ENCODE measurements at regions not wholly inside any gene's neighbourhood (a gene's known extent, or its start where the extent isn't known, plus 50 kb on each side); places are given as distances from the start of the nearest gene placed in this dataset.

GRCh38 chr2:107132746-107133145 lies 246.8 kb upstream of the ST6GAL2 start:
- DNase-seq (ENCODE audit: extremely low read depth in 1 of 4, low spot score in 3 of 4) (no peak), FAIRE-seq (no peak), ATAC-seq (no peak)
- Histone ChIP-seq H3K4me2 (ENCODE audit: insufficient read depth, low read length) (no peak overlapping the region), H3K9ac (ENCODE audit: insufficient read depth in 1 of 2, low read depth in 2 of 2, low read length in 2 of 2) (no peak overlapping the region), H3K9me3 (replicated peaks; ENCODE audit: control insufficient read depth, insufficient read depth, low read depth, low read length) (no peaks in the 10 kb centered on the region), H3K27ac (ENCODE audit: extremely low read depth, low read depth, low read length) (no peak overlapping the region), H3K27me3 (ENCODE audit: control insufficient read depth in 2 of 2, insufficient read depth in 2 of 2, low read length in 2 of 2) (no peaks in the 10 kb centered on the region), H3K4me3 (no peak overlapping the region), H3K79me2 (ENCODE audit: control insufficient read depth, insufficient read depth, low read length) (no peaks in the 10 kb centered on the region), H3K9me1 (ENCODE audit: control insufficient read depth, insufficient read depth, low read length) (no peaks in the 10 kb centered on the region), H2AFZ (ENCODE audit: low read depth, low read length) (no peak overlapping the region), H3K4me1 (replicated peaks in 1 of 2; ENCODE audit: control insufficient read depth in 2 of 2, insufficient read depth in 2 of 2, low read length in 2 of 2) (no peaks in the 10 kb centered on the region), H3K36me3 (ENCODE audit: control insufficient read depth, insufficient read depth, low read length) (no peaks in the 10 kb centered on the region), H4K20me1 (replicated peaks; ENCODE audit: control insufficient read depth, insufficient read depth, low read length) (no peaks in the 10 kb centered on the region)
- 0% methylated on average over 4 of the region's 4 CpGs for WGBS (ENCODE audit: insufficient coverage, low coverage, missing lambda C conversion rate)
- CTCF ChIA-PET (ENCODE audit: low intra/inter-chr PET ratio) = no interaction called here
- BruUV-seq (replicated peaks) = no TSS peak
- intact Hi-C loops (cut with micrococcal nuclease) (no loop called here), in situ Hi-C loops (cut with MboI) (no loop called here)
- no peak for TF ChIP-seq JUN (IDR thresholded peaks at IDR 0.05; ENCODE audit: borderline replicate concordance, low read depth, low read length)
- TF ChIP-seq JUN (CRISPR knock-in tag; IDR thresholded peaks at IDR 0.05; ENCODE audit: borderline replicate concordance) = no peak
- POLR2A ChIA-PET = no interaction called here

DNA sequence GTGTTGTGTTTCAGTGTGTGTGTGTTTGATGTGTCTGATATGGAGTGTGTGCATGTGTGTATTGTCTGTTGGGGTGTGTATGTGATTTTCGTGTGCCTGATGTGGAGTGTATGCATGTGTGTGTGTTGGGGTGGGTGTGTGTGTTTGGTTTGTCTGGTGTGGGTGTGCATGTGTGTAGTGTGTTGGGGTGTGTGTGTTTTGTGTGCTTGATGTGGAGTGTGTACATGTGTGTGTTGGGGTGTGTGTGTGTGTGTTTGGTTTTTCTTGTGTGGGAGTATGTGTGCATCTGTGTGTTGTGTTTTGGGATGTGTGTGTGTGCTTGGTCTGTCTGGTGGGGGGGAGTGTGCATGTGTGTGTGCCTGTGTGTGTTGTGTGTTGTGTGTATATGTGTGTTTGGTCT lies 247.4 kb upstream of the ST6GAL2 start:
- no peak for TF ChIP-seq XRCC4 (IDR thresholded peaks at IDR 0.05; ENCODE audit: extremely low read depth, insufficient read depth, insufficient read length)
- no peak for TF ChIP-seq ZBED1 (IDR thresholded peaks at IDR 0.05)
- no peak for TF ChIP-seq TRIM28 (IDR thresholded peaks at IDR 0.05)
- intact Hi-C loops (cut with micrococcal nuclease) = no loop called here
- Histone ChIP-seq H3K27ac (ENCODE audit: extremely low read depth, low read depth, low read length) (no peak overlapping the region), H3K79me2 (ENCODE audit: control insufficient read depth, insufficient read depth, low read length) (no peaks in the 10 kb centered on the region), H3K9me3 (replicated peaks; ENCODE audit: control insufficient read depth, insufficient read depth, low read depth, low read length) (no peaks in the 10 kb centered on the region), H3K4me3 (no peak overlapping the region), H3K4me1 (replicated peaks in 1 of 2; ENCODE audit: control insufficient read depth in 2 of 2, insufficient read depth in 2 of 2, low read length in 2 of 2) (no peaks in the 10 kb centered on the region), H3K9ac (ENCODE audit: insufficient read depth in 1 of 2, low read depth in 2 of 2, low read length in 2 of 2) (no peak overlapping the region), H4K20me1 (replicated peaks; ENCODE audit: control insufficient read depth, insufficient read depth, low read length) (no peaks in the 10 kb centered on the region), H3K4me2 (ENCODE audit: insufficient read depth, low read length) (no peak overlapping the region), H2AFZ (ENCODE audit: low read depth, low read length) (no peak overlapping the region), H3K27me3 (ENCODE audit: control insufficient read depth in 2 of 2, insufficient read depth in 2 of 2, low read length in 2 of 2) (no peaks in the 10 kb centered on the region), H3K9me1 (ENCODE audit: control insufficient read depth, insufficient read depth, low read length) (no peaks in the 10 kb centered on the region), H3K36me3 (ENCODE audit: control insufficient read depth, insufficient read depth, low read length) (no peaks in the 10 kb centered on the region)
- no TSS peak for BruUV-seq (replicated peaks)
- no peak for FAIRE-seq
- POLR2A ChIA-PET = no interaction called here
- WGBS (ENCODE audit: insufficient coverage, low coverage, missing lambda C conversion rate) = 0% methylated on average over 1 of the region's 1 CpG
- CTCF ChIA-PET (ENCODE audit: low intra/inter-chr PET ratio) = no interaction called here
- ATAC-seq = no peak
- in situ Hi-C loops (cut with MboI) = no loop called here
- no peak for DNase-seq (ENCODE audit: extremely low read depth in 1 of 4, low spot score in 3 of 4)

All from K562 (cell line).